Tibial nerve (tissue), 4 donors: ENCODE measurements at regions not wholly inside any gene's neighbourhood (a gene's known extent, or its start where the extent isn't known, plus 50 kb on each side); places are given as distances from the start of the nearest gene placed in this dataset.

ENCODE experiments used
- EP300 ChIP-seq, 2 donors: sonication (generic); formaldehyde crosslinking; IDR thresholded peaks; one replicate each; pipeline ENCODE4 v1.6.1; 2017; ENCODE audit warnings: antibody characterized with exemption in 2 of 2, mild to moderate bottlenecking in 1 of 2
- POLR2A ChIP-seq, 2 donors: fragments of 450-650 bp; IDR thresholded peaks; one replicate each; pipeline ENCODE4 v1.6.1; 2017; ENCODE audit warnings: antibody characterized with exemption in 2 of 2, mild to moderate bottlenecking in 2 of 2, moderate library complexity in 2 of 2
- TF ChIP-seq, protein P1 (sequence below), 5 experiments: fragments of 200-600 bp in 3 of 5; fragments of 450-650 bp in 2 of 5; sonication (generic) in 3 of 5; IDR thresholded peaks; one replicate each; pipeline ENCODE4 v1.5.1; 2016 to 2019; ENCODE audit warnings: antibody characterized with exemption in 5 of 5, mild to moderate bottlenecking in 3 of 5, moderate library complexity in 2 of 5

DNA sequence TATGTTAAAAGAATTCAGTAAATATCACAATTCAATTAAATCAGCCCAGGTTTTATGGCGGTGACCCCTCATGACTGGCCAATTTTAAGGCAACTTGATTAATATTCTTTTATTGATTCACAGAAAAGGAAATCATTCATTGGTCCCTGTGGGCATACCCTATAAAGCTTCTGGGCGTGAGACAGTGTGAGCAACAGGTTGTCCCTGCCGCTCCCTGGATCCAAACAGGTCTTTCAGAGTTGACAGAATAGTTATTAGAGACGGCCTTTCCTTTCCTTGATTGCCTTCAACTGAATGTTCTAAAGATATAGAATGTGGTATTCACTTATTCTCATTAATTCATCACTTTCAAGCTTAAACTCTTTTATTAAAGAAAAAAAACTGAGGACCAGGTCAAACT, 433.9 kb downstream of the KCNJ2 start:
- TF ChIP-seq, protein P1, sequence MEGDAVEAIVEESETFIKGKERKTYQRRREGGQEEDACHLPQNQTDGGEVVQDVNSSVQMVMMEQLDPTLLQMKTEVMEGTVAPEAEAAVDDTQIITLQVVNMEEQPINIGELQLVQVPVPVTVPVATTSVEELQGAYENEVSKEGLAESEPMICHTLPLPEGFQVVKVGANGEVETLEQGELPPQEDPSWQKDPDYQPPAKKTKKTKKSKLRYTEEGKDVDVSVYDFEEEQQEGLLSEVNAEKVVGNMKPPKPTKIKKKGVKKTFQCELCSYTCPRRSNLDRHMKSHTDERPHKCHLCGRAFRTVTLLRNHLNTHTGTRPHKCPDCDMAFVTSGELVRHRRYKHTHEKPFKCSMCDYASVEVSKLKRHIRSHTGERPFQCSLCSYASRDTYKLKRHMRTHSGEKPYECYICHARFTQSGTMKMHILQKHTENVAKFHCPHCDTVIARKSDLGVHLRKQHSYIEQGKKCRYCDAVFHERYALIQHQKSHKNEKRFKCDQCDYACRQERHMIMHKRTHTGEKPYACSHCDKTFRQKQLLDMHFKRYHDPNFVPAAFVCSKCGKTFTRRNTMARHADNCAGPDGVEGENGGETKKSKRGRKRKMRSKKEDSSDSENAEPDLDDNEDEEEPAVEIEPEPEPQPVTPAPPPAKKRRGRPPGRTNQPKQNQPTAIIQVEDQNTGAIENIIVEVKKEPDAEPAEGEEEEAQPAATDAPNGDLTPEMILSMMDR (IDR thresholded peaks at IDR 0.05): no peak
- TF ChIP-seq EP300 (IDR thresholded peaks at IDR 0.05): no peak
- TF ChIP-seq POLR2A (IDR thresholded peaks at IDR 0.05): no peak
